GM21576 (cell line): ENCODE measurements at regions not wholly inside any gene's neighbourhood (a gene's known extent, or its start where the extent isn't known, plus 50 kb on each side); places are given as distances from the start of the nearest gene placed in this dataset.
"Not testable (repeated sequence)": the region's sequence is repeated elsewhere in the genome, so short reads cannot be mapped to it uniquely, and the experiment has no call there.

Source experiments
- ATAC-seq: cut with Tn5 transposase; IDR thresholded peaks from one replicate; pipeline ENCODE4 v1.9.1; 2021; ENCODE audit warnings: mild to moderate bottlenecking, moderate library complexity; ENCODE audit not compliant: unreplicated experiment

DNA sequence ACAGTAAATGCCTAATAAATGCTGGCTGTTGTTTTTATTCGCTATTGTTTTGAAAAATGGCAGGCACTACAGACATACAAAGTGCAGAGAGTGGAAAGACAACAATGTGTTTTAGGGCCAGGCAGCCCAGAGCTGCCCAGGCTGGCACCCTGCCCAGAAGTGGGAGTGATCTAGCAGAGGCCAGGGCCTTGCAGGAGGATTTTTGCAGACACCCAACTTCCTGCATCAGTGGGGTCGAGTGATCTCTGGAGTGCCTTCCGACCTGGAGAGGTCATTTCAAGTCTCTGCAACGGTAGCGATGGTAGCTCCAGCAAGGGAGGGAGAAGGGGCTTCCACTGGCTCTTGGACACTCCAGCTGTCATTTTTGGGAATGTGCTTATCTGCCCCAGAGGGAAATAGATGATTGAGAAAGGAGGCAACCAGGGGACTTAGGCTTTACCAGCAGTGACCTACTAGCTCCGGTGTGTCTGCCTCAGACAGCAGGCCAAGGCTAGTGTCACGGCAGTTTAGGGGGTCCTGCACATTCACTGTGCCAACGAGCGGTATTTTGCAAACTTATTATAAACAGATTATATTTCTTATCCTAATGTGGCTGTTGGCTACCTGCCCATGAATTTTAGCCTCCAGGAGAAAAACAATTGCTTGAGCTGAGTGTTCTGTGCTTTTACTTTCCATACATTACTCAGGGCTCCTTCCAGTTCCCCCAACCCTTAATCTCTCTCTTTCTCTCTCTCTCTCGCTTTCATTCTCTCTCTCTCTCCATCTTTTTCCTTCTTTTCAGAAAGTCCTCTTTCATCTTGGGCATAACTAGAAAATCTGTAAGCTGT, 153.9 kb upstream of the PLGLB2 start:
- not testable (repeated sequence) for ATAC-seq

DNA sequence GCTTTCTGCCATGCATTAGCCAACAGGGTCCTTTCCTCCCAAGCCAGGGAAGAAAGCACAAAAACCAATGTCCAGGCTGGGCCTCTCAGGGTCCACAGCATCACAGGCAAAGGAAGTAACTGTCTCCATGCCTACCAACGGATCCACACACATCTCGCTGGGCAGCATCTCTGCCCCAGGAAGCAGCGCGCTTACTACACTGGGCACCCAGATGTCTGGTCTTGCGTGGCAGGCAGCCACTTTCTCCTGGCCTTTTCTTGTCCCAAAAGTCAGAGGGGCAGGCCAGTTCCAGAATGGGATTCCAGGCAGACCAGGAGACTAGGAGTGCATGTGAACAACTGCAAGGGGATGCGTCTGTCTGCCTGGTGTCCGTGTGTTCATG, 153.3 kb upstream of the PLGLB2 start:
- not testable (repeated sequence) for ATAC-seq

DNA sequence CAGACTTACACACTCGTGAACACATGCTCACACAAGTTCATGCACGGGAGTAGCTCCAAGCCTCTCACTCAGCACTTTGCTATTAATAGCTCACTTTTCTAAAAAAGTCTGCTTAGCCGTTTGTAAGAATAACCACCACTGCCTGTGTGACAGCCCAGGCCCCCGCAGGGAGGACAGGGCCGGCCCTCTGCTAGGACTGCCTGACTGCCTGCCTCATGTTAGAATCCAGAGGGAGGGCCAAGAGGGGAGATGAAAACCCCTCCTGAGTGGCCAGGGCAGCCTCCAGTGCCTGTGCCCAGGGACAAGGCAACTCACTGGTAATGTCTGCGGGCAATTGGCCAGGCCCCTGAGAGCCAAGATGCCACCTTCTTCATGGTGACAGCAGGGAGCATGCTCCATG, 152.9 kb upstream of the PLGLB2 start:
- ATAC-seq: not testable (repeated sequence)

DNA sequence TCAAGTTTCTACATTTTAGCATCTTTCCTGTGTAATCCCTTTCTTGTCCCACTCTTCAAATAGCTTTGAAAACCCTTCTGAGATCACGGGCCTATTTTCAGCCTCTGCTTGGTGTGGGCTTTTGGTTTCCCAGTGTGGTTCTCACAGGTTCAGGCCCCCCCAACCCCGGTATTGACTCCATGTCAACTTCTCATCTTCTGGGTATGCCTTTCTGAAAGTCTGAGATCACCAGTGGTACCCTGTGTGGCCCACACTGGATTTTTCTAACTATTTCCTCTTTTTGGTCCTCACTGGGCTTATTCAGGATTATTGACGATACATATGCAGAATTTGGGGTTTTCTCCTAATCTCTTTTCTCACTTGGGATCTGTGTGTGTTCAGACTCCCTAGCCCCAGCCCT, 146.9 kb upstream of the PLGLB2 start:
- ATAC-seq: not testable (repeated sequence)

DNA sequence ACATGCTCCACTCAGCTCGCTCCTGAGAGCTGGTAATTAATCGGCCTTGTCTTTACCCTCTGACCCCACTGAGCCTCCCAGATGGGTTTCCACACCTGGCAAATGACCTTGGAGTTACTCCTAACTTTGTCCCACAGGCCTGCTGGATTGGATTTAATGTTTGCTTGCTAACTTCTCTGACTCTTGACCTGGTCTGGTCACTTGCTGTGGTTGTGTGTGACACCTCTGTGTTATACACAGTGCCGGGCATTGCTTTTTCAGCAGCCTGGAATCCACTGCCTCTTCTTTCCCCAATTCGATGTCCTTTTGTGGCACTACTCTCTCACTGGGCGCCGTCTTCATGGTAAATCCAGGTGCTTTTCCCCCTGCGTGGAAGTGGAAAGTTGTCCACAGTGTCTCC, 145.8 kb upstream of the PLGLB2 start:
- ATAC-seq: not testable (repeated sequence)

DNA sequence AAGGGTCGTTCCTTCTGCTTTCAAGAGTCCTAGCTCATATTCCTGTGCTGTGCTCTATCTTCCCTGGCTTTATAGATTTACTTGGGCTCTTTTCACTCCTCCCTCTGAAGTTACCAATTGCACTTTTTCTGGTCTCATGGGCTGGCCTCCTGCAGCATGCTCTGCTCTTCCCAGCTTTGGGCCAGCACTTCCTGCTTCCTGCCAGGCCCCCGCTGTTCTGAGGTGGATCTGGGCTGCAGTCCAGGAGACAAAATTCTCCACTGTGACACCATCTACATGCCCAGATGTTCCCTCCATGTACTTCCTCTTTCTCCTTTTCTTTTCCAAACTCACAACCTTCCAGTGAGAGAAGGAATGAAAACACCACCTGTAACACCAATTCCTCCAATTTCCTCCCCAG, 145.2 kb upstream of the PLGLB2 start:
- not testable (repeated sequence) for ATAC-seq

DNA sequence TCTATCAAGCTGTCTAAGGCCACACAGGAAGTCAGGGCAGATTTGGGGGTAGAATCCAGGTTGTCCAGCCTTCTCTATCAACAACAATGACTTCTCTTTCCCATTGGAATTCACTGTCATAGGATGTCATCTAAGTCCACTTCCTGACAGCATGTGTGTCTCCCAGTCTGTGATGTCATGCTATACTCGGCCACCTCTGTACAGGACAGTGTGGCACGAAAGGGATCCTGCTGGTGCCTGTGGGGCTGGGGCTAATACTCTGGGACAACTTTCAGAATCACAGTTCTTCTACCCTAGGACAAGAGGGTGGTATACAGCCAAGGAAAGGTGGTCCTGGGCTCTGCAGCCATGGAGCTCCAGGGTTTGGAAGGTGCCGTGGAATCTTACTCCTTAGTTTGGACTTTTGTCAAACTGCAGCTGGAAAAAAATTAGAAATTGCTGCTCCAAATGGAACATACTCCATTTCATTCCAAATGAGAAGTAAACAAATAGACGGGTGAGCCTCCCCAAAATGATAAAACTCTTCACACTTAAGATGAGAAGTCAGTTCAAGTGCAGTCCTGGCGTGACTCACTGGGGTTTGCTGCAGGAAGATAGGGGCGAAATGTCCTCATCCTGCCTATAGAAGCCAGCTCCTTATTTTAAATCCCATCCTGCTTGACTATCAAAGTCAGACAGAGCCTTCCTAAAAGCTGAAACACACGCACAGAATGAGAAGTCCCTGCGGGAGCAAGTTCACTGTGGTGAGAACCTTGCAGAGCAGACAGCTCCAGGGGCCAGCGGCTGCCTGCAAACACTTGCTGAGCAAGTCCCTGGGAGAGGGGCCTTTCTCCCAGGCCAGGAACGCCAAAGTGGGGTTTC, 144.2 kb upstream of the PLGLB2 start:
- not testable (repeated sequence) for ATAC-seq

DNA sequence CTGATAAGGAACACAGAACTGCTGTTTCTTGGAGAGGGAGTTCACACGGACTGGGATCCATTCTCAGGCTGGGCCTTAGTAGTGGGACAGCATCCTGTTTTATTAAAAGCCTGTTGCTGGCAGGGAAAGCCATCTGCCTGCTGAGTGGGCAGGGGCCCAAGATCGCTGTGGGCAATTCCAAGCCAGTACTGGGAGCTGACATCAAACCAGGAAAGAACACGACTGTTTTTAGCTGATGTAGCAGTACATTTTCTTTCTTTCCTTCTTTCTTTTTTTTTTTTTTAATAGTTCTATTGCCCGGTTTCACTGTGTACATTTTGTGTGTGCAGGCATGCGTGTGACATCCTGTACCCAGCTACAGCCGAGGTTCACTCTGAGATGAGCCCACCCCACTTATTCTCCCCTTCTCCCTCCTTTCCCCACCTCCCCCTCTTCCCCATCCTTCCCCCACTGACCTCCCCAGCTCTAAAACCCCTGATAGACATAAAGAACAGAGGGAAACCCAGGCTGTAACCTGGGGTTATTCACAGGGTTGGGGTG, 143.5 kb upstream of the PLGLB2 start:
- not testable (repeated sequence) for ATAC-seq

DNA sequence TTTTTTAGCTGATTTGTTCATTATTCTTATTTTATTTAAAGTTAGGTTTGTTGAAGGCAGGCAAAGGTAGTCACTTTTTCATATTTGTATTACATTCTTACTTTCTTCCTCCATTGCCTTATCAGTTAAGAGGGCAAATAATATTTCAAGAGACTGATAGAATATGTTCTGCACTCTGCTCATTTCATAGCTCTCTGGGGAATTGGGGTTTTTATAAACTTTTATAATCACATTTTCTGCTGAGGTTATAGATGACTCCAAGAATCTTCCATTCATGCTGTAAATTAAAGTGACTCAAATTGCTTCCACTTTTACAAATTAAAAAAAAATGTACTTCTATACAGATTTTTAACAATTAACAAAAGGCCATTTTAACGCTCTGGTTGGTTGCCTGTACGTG, 142.9 kb upstream of the PLGLB2 start:
- not testable (repeated sequence) for ATAC-seq

DNA sequence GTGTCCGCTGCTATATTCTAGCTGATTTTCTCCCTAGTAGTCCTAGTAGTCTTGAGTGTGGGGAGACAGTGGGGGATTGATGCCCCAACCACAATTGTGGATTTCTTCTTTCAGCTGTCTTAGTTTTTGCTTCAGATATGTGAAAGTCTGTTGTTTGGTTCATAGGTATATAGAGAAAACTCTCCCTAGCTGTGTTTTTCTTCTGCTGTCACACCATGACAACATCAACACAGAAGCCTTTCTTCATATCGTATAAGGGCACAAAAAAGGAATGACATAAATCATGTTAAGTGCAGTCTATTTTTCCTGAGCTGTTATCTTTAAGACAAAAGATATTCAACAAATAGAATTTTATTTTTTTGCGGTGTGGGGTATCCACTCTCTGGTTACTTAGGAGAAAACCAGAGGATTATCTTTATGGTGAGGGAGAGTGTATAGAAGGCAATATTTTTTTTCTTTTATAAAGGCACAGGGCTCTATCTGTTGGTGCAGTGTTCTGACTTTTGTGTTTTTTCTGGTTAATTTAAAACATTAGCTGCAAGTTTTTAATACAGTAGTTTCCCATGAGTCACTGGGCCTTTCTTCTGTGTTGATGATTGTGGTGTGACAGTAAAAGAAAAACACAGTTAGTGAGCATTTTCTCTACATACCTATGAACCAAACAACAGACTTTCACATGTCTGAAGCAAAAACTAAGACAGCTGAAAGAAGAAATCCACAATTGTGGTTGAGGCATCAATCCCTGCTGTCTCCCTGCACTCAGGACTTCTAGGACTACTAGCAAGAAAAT, 139.3 kb upstream of the PLGLB2 start:
- ATAC-seq: not testable (repeated sequence)

DNA sequence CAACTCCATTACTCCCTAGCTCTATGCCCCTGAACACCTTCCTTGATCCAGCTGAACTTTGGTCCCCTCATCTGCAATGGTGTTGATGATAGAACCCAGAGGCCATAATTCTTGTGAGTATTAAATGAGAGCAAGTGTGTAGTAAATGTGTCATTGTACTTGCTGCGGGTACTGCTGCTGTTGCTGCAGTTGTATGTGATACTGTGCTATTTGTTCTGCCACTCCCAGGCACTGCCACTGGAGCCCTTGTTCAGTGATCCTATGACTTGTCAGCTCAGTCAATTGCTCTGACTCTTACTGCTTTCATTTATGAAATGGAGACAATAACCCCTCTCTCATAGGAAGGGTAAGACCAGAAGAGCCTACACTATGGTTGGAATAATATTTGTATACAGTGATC, 136.9 kb upstream of the PLGLB2 start:
- ATAC-seq: not testable (repeated sequence)

DNA sequence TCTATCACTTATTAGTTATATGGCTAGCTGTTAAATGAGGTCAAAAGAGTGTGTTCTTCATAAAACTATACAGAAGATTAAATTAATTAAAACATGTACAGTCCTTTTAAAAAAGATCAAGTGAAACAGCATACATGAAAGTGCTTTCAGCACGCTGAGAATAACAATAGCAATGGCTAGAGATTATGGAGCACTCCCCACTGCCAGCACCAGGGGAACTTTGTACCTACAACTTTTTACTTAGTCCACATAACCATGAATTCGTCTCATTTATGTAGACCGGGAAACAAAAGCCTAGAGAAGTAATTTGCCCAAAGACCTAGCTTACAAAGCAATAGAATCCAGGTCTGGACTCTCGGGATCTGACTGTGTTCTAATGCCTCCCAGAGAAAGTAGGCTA, 136.5 kb upstream of the PLGLB2 start:
- not testable (repeated sequence) for ATAC-seq

DNA sequence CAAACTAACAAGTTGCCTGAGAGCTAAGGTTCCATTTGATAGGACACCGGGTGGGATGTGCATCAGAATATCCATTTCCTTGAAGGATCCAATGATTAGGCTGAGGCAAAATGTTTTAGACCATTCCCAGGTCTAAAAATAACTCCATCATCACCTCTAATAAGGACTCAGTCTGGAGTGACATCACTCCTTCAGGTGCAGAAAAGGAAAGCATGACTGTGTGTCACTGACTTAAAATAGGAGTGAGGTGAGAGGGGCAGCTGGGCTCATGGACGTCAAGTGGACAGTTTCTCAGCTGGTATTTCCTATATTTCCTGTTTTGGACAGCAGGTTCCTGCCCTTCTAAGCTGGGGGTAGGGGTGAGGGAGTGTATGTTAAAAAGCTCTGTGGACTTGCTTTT, 135.9 kb upstream of the PLGLB2 start:
- not testable (repeated sequence) for ATAC-seq

DNA sequence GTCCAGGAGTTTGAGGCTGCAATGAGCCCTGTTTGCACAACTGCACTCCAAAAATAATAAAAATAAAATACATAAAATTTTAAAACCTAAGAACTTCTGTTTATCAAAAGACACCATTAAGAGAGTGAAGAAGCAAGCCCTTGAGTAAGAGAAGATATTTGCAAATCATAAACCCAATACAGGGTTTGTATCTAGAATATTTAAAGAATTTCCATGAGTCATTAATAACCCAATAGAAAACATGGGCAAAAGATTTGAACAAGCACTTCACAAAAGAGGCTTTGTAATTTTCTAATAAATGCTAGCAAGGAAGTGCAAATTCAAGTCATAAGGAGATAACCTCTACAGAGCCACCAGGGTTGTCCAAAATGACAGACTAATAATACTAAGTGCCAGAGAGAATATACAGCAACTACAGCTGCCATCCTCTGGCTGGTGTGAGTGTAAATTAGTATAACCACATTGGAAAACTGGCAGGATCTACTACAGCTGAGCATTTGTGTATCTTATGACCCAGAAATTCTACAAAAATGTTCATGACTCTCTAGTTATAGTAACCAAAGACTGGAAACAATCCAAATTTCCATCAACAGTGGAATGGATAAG, 133.0 kb upstream of the PLGLB2 start:
- not testable (repeated sequence) for ATAC-seq

DNA sequence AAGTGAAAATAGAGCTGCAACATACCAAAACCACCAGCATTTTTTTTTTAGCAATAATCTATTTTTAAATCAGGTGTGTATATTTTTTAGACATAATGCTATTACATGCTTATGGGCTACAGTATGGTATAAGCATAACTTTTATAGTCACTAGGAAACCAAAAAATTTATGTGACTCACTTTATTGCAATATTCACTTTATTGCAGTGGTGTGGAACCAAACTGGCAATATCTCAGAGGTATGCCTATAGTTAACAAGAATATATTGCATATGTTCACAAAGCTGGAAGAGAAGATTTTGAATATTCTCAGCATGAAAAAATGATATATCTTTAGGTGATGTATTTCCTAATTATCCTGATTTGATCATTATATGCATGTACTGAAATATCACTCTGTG, 128.8 kb upstream of the PLGLB2 start:
- not testable (repeated sequence) for ATAC-seq

DNA sequence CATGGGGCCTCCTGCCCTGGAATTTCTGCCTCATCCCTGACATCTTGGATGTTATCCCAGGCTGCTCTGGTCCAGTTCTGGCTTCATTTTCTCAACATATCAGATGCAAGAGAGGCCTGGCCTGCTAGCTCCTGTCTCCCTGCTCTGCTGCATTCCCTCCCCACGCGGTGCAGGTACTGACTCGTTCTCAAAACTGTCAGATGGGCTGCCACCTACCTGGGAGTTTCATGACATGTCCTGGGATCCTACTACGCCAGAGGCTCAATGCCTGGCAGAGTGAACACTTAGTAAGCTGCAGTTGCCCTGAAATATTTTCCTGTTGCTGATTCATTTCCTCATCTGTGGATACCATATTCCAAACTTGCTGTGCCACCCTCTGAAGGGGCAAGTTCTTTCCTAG, 126.7 kb upstream of the PLGLB2 start:
- ATAC-seq: not testable (repeated sequence)

DNA sequence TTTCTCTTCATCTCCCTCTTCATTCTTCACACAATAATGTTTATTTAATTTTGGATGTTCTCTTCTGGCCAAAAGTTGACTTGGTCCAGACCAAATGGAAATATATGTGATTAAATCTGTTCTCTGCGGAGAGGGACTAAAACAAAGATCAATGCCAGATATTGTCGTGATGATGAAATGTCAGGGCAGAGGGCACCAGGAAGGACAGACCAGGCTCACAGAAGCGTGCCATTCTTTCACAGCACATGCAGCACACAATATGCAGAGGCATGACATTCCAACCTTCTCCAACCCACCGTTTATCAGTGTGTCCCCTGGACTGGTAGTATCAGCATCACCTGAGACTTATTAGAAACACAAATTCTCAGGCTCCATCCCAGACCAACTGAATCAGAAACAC, 125.2 kb upstream of the PLGLB2 start:
- ATAC-seq: not testable (repeated sequence)

DNA sequence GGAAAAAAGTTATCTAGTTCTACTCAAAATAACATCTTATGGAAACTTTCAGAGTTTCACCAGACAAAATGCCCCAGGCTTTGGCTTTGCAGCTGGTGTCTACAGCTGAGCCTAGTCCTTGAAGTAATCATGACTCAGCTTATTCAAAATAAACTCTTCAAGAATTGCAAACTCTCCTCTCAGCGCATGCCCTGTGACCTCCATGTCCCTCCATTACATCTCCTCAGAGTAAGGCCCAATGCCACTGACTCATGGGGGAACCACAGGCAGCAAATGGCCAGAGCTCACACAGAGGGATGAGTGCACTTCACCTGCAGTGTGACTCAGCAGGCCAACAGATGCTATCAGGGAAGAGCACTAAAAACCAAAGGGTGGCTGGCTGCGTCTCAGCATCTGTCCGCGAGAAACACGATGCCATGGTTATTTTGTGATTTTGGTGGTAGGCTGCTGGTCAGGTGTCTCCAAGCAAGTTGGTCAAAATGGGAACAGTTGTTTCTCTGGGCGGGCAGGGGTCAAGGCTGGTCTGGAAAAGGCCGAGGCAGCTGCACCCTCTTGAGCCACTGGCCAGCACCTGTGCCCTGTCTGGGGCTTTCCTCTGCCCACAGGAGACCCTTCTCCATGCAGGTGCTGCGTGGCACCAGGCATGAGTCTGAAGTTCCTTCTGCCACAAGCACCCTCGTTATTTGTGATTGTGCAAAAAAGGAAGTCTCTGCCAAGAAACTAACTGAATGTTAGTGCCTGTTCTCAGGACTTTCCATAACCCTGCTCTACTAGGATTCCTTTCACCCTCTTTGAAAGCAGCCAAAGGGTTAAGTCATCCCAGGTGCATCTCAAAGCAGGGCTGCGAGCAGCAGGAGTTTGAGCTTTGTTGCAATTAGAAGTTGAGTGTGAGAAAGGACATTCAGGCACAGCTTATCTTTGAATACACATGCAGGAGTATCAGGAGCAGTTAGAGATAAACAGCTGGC, 118.1 kb upstream of the PLGLB2 start:
- ATAC-seq: not testable (repeated sequence)

DNA sequence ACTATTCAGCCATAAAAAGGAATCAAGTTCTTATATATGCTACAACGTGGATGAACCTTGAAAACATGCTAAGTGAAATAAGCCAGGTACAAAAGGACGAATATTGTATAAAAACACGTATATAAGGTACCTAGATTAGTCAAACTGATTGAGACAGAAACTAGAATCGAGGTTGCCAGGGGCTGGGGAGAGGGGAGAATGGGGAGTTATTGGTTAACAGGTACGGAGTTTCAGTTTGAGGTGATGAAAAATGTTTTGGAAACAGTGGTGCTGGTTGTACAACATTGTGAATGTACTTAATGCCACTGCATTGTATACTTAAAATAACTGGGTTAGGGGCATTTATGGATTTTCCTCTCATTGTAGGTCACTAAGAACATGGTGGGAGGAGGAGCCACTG, 117.0 kb upstream of the PLGLB2 start:
- not testable (repeated sequence) for ATAC-seq
